Cardiac muscle cell (in vitro differentiated cells and primary cell): ENCODE measurements at regions not wholly inside any gene's neighbourhood (a gene's known extent, or its start where the extent isn't known, plus 50 kb on each side); places are given as distances from the start of the nearest gene placed in this dataset.

Experiments used
- DNase-seq, 2 donors: peaks; one replicate each; pipeline versions ENCODE4 v3.0.0 to v3.0.0-alpha.2; 2010 to 2017; ENCODE audit warnings: low read depth in 1 of 2, low spot score in 1 of 2
- H3K27ac ChIP-seq: fragments of 200-600 bp; sonication (generic); 2 replicates; pipeline ENCODE4 v1.5.1; 2016
- H3K27me3 ChIP-seq: fragments of 200-600 bp; sonication (generic); 2 replicates; pipeline ENCODE4 v1.6.0; 2016; ENCODE audit warnings: control low read depth
- H3K36me3 ChIP-seq: fragments of 200-600 bp; sonication (generic); 2 replicates; pipeline ENCODE4 v1.5.1; 2016; ENCODE audit warnings: control low read depth
- H3K4me1 ChIP-seq: fragments of 200-600 bp; sonication (generic); 2 replicates; pipeline ENCODE4 v1.8.1; 2017; ENCODE audit warnings: low read depth, mild to moderate bottlenecking, mixed run types
- H3K4me3 ChIP-seq: fragments of 200-600 bp; sonication (generic); 2 replicates; pipeline ENCODE4 v1.5.1; 2016; ENCODE audit warnings: mild to moderate bottlenecking
- H3K9me3 ChIP-seq: fragments of 200-600 bp; sonication (generic); 2 replicates; pipeline ENCODE4 v1.5.1; 2017; ENCODE audit warnings: low read depth, mild to moderate bottlenecking, control low read depth
- TF ChIP-seq, protein P1 (sequence below): IDR thresholded peaks from 2 replicates; pipeline ENCODE4 v1.5.1; 2012; ENCODE audit warnings: low read depth, mild to moderate bottlenecking, low read length

DNA sequence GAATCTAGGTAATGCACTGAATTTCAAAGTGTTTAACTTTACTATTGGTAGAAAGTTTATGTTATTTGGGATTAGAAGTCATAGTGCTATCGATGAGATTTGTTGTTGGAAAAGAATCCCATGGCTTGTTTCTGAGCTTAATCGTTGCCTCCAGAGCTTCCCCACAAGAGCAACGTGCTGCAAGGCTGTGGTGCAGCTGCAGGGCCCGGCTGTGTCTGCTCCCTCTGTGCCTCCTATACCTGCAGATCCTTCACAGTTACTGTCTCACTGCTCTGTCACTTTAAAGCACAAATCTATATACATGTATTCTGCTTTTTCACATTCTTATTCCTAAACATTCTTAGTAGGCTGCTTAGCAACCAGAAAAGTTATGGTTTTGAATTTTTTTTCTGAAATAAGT, 826.6 kb upstream of the COBL start:
- TF ChIP-seq, protein P1, sequence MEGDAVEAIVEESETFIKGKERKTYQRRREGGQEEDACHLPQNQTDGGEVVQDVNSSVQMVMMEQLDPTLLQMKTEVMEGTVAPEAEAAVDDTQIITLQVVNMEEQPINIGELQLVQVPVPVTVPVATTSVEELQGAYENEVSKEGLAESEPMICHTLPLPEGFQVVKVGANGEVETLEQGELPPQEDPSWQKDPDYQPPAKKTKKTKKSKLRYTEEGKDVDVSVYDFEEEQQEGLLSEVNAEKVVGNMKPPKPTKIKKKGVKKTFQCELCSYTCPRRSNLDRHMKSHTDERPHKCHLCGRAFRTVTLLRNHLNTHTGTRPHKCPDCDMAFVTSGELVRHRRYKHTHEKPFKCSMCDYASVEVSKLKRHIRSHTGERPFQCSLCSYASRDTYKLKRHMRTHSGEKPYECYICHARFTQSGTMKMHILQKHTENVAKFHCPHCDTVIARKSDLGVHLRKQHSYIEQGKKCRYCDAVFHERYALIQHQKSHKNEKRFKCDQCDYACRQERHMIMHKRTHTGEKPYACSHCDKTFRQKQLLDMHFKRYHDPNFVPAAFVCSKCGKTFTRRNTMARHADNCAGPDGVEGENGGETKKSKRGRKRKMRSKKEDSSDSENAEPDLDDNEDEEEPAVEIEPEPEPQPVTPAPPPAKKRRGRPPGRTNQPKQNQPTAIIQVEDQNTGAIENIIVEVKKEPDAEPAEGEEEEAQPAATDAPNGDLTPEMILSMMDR = no peak
- H3K4me1 ChIP-seq = peaks cover 21% of the 10 kb centered on the region
- H3K27ac ChIP-seq = no peak overlapping the region
- H3K36me3 ChIP-seq = no peaks in the 10 kb centered on the region
- no peaks in the 10 kb centered on the region for H3K27me3 ChIP-seq
- H3K9me3 ChIP-seq = no peaks in the 10 kb centered on the region
- no peak overlapping the region for H3K4me3 ChIP-seq
- DNase-seq = no peak

DNA sequence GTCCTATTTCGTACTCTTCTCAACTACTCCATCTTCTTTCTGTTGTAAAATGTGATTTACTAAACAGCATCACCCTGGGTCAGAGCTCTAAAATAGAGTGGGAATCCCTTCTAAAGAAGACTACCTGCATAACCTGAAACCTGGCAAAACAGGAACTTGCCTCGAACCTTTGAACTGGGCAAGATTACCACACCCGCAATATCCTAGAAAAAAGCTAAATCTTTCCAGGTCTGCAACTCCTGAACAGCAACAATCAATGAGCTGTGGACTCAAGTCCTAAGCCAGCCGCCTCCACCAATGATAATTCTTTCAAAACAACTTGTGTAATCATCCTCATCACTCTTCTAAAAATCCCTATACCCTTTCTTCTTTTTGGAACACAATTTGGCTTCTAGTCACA, 824.2 kb upstream of the COBL start:
- peaks cover 3% of the 10 kb centered on the region for H3K4me1 ChIP-seq
- H3K36me3 ChIP-seq = no peaks in the 10 kb centered on the region
- no peak overlapping the region for H3K4me3 ChIP-seq
- H3K9me3 ChIP-seq = no peaks in the 10 kb centered on the region
- no peak overlapping the region for H3K27ac ChIP-seq
- H3K27me3 ChIP-seq = no peaks in the 10 kb centered on the region
- DNase-seq = no peak
- TF ChIP-seq, protein P1 = no peak

DNA sequence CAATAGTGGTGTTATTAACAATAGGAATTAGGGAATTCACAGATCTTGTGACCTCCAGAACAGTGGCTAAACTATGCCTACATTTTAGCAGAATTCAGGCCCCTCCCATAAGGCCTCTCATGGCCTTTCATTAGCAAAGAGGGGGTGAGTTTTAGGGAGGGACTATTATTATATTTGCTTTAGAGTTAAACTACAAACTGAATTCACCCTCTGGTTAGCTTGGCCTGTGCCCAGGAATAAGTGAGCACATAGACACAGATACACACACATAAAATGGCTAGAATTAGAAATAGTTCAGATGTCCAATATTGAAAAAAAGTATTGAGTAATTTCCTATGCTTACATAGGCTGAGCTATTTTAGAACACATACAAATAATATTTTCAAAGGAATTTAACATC, 818.8 kb upstream of the COBL start:
- Histone ChIP-seq H3K27ac (no peak overlapping the region), H3K9me3 (no peaks in the 10 kb centered on the region), H3K4me3 (no peak overlapping the region), H3K27me3 (no peaks in the 10 kb centered on the region), H3K36me3 (no peaks in the 10 kb centered on the region), H3K4me1 (no peaks in the 10 kb centered on the region)
- TF ChIP-seq, protein P1 = no peak
- DNase-seq = no peak

DNA sequence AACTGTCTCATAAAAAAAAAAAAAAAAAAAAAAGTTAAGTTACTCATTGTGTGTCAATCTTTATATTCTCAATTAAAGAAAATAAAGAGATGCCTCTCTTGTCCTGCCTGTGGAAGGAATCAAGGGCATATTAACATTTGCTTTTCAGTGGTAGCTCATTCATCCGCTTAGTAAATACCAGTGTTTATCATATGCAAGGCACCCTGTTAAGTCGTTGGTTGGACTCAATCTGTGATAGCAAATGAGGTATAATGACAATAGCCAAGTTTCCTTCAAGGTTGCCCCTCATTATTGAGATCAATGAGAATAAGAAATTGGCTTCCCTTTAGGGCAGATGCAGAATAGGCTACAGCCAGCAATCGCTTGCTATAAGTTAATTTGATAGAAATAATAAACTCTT, 812.7 kb upstream of the COBL start:
- H3K4me3 ChIP-seq = no peak overlapping the region
- H3K4me1 ChIP-seq = no peaks in the 10 kb centered on the region
- no peak for DNase-seq
- H3K36me3 ChIP-seq = no peaks in the 10 kb centered on the region
- no peaks in the 10 kb centered on the region for H3K9me3 ChIP-seq
- TF ChIP-seq, protein P1 = no peak
- no peaks in the 10 kb centered on the region for H3K27me3 ChIP-seq
- no peak overlapping the region for H3K27ac ChIP-seq

DNA sequence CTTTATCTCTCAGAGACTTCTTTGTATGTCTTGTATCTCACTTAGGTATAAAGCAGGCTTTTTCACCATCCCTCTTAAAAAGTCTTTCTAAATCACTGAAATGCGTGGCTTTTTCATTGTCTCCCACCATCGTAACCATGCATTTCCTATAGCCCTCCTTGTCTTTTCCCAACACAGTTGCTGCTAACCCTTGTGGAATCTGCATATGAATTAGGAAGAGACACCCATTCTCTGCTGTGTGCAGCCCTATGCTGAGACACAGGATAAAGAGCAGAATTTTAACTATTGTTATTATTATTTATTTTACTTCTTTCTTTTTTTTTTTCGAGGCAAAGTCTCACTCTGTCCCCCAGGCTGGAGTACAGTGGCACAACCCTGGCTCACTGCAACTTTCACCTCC, 804.3 kb upstream of the COBL start:
- H3K27ac ChIP-seq = no peak overlapping the region

More for the DNA sequence above, 804.3 kb upstream of the COBL start:
- H3K27me3 ChIP-seq = no peaks in the 10 kb centered on the region
- H3K36me3 ChIP-seq = no peaks in the 10 kb centered on the region
- no peaks in the 10 kb centered on the region for H3K9me3 ChIP-seq
- H3K4me1 ChIP-seq = no peaks in the 10 kb centered on the region
- no peak for DNase-seq
- TF ChIP-seq, protein P1 = no peak
- H3K4me3 ChIP-seq = no peak overlapping the region
